ENCODE measurements at regions not wholly inside any gene's neighbourhood (a gene's known extent, or its start where the extent isn't known, plus 50 kb on each side); places are given as distances from the start of the nearest gene placed in this dataset.

GRCh38 chr14:98325761-98326160, 946.2 kb downstream of the BCL11B start (continued):
- TF ChIP-seq ZNF248 (tag by site-specific recombination; IDR thresholded peaks at IDR 0.05) = no peak
- TF ChIP-seq ZNF37A (tag by site-specific recombination; IDR thresholded peaks at IDR 0.05) = no peak

GRCh38 chr14:98328496-98328895, 943.5 kb downstream of the BCL11B start:
- ChIA-PET CTCF (interaction anchor here (0.7 kb wide), 1 partner anchor 19 kb away, joined by 3 read pairs; no protein-coding TSS in a partner anchor), POLR2A (no interaction called here)
- H3K27ac ChIP-seq (ENCODE audit: extremely low read depth, low read depth, low read length) = no peak overlapping the region
- no peaks in the 10 kb centered on the region for H3K4me1 ChIP-seq (ENCODE audit: control insufficient read depth, insufficient read depth, low read length)
- no peak overlapping the region for H3K4me3 ChIP-seq (ENCODE audit: low read depth, low read length)
- no peaks in the 10 kb centered on the region for H3K9me3 ChIP-seq (ENCODE audit: control insufficient read depth, insufficient read depth, low read depth, low read length)
- H3K36me3 ChIP-seq (ENCODE audit: control insufficient read depth in 2 of 2, insufficient read depth in 1 of 2, low read length in 2 of 2) = no peaks in the 10 kb centered on the region
- no peak for TF ChIP-seq ZNF280D (tag by site-specific recombination; IDR thresholded peaks at IDR 0.05)
- no peak for TF ChIP-seq ZNF580 (tag by site-specific recombination; IDR thresholded peaks at IDR 0.05)
- TF ChIP-seq SALL2 (tag by site-specific recombination; IDR thresholded peaks at IDR 0.05; ENCODE audit: borderline replicate concordance) = no peak
- no peak for TF ChIP-seq ZNF548 (tag by site-specific recombination; IDR thresholded peaks at IDR 0.05)
- TF ChIP-seq REST (tag by site-specific recombination; IDR thresholded peaks at IDR 0.05) = no peak
- TF ChIP-seq ZNF501 (tag by site-specific recombination; IDR thresholded peaks at IDR 0.05) = no peak
- TF ChIP-seq ZNF112 (tag by site-specific recombination; IDR thresholded peaks at IDR 0.05) = no peak
- TF ChIP-seq ZNF184 (tag by site-specific recombination; IDR thresholded peaks at IDR 0.05) = no peak
- no peak for TF ChIP-seq ZSCAN16 (tag by site-specific recombination; IDR thresholded peaks at IDR 0.05)
- no peak for TF ChIP-seq ZFP41 (tag by site-specific recombination; IDR thresholded peaks at IDR 0.05; ENCODE audit: borderline replicate concordance)
- no peak for TF ChIP-seq ZNF423 (tag by site-specific recombination; IDR thresholded peaks at IDR 0.05)
- no peak for TF ChIP-seq HOXC10 (CRISPR knock-in tag; IDR thresholded peaks at IDR 0.05)
- TF ChIP-seq ZNF18 (tag by site-specific recombination; IDR thresholded peaks at IDR 0.05) = no peak
- no peak for TF ChIP-seq ZNF362 (tag by site-specific recombination; IDR thresholded peaks at IDR 0.05)
- no peak for TF ChIP-seq SCRT2 (tag by site-specific recombination; IDR thresholded peaks at IDR 0.05)
- TF ChIP-seq RBAK (tag by site-specific recombination; IDR thresholded peaks at IDR 0.05) = no peak
- no peak for TF ChIP-seq ZBTB20 (tag by site-specific recombination; IDR thresholded peaks at IDR 0.05)
- no peak for TF ChIP-seq TRIM28 (IDR thresholded peaks at IDR 0.05; ENCODE audit: borderline replicate concordance, low read length)
- no peak for TF ChIP-seq ZNF76 (tag by site-specific recombination; IDR thresholded peaks at IDR 0.05; ENCODE audit: borderline replicate concordance, low read depth)
